Mesothelial cell of epicardium (in vitro differentiated cells): ENCODE measurements at regions not wholly inside any gene's neighbourhood (a gene's known extent, or its start where the extent isn't known, plus 50 kb on each side); places are given as distances from the start of the nearest gene placed in this dataset.

Experiments
- DNase-seq, 2 experiments: peaks; one replicate each; pipeline ENCODE4 v3.0.0; 2021; ENCODE audit warnings: low spot score in 2 of 2; ENCODE audit not compliant: unreplicated experiment in 2 of 2
- H3K27ac Mint-ChIP-seq: 2 replicates; pipeline ENCODE4 v1.8.0; 2021; ENCODE audit warnings: mixed read lengths
- H3K27me3 Mint-ChIP-seq: 2 replicates; pipeline ENCODE4 v1.8.0; 2021; ENCODE audit warnings: low read depth, mixed read lengths
- H3K36me3 Mint-ChIP-seq: 2 replicates; pipeline ENCODE4 v1.8.0; 2021; ENCODE audit warnings: mixed read lengths
- H3K4me1 Mint-ChIP-seq: 2 replicates; pipeline ENCODE4 v1.8.0; 2021; ENCODE audit warnings: mixed read lengths
- H3K4me3 Mint-ChIP-seq: 2 replicates; pipeline ENCODE4 v1.8.0; 2021; ENCODE audit warnings: mild to moderate bottlenecking, moderate library complexity, mixed read lengths
- H3K9me3 Mint-ChIP-seq: 2 replicates; pipeline ENCODE4 v1.8.0; 2021; ENCODE audit warnings: mixed read lengths
- TF ChIP-seq, protein P1 (sequence below): fragments of 200-600 bp; sonication (generic); IDR thresholded peaks from one replicate; pipeline ENCODE4 v1.5.0; 2021; ENCODE audit warnings: antibody characterized with exemption; ENCODE audit not compliant: unreplicated experiment

DNA sequence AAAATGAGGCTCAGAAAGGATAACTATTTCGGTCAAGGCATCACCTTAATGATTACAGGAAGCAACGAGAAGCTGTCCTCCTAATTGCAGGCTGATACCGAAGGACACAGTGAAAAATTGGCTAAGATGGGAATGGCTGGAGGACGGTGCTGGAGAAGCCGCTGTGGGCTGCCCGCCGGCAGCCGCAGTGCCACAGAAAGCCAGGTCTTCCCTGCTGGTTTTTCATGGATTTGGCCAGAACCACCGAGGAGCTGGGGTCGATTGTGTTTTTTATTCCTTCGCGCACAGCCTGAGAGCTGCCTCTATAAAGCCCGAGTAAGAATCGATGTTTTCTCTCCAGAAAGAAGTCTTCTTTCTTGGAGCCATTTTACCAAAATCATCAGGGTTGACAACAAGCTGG is 1484.2 kb downstream of the BRD1 start:
- Mint-ChIP-seq H3K27ac (no peak overlapping the region), H3K4me1 (peaks cover 5% of the 10 kb centered on the region), H3K9me3 (no peaks in the 10 kb centered on the region), H3K4me3 (no peak overlapping the region), H3K36me3 (no peaks in the 10 kb centered on the region), H3K27me3 (peaks cover 52% of the 10 kb centered on the region)
- DNase-seq, result no peak
- TF ChIP-seq, protein P1, sequence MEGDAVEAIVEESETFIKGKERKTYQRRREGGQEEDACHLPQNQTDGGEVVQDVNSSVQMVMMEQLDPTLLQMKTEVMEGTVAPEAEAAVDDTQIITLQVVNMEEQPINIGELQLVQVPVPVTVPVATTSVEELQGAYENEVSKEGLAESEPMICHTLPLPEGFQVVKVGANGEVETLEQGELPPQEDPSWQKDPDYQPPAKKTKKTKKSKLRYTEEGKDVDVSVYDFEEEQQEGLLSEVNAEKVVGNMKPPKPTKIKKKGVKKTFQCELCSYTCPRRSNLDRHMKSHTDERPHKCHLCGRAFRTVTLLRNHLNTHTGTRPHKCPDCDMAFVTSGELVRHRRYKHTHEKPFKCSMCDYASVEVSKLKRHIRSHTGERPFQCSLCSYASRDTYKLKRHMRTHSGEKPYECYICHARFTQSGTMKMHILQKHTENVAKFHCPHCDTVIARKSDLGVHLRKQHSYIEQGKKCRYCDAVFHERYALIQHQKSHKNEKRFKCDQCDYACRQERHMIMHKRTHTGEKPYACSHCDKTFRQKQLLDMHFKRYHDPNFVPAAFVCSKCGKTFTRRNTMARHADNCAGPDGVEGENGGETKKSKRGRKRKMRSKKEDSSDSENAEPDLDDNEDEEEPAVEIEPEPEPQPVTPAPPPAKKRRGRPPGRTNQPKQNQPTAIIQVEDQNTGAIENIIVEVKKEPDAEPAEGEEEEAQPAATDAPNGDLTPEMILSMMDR, result no peak

DNA sequence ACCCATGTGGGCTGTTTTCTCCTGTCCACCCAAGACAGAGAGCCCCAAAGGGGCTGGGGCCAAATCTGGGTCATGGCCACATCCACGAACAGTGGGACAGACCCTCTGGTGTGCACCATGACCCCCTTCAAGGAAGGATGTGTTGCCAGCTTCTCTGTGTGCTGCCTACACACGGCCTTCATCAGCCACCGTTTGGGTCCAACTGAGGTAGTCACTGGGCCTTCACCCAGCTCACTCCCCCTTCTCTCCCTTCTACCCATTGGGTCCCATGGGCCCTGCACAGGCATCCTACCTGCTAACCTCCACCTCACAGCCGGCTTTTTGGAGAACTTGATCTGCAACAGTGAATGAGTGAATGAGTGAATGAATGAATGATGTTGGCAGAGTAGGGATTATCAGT is 1484.9 kb downstream of the BRD1 start:
- Mint-ChIP-seq H3K4me1 (peaks cover 5% of the 10 kb centered on the region), H3K9me3 (no peaks in the 10 kb centered on the region), H3K27ac (no peak overlapping the region), H3K27me3 (peaks cover 52% of the 10 kb centered on the region), H3K4me3 (no peak overlapping the region), H3K36me3 (no peaks in the 10 kb centered on the region)
- TF ChIP-seq, protein P1, result no peak
- DNase-seq, result no peak

DNA sequence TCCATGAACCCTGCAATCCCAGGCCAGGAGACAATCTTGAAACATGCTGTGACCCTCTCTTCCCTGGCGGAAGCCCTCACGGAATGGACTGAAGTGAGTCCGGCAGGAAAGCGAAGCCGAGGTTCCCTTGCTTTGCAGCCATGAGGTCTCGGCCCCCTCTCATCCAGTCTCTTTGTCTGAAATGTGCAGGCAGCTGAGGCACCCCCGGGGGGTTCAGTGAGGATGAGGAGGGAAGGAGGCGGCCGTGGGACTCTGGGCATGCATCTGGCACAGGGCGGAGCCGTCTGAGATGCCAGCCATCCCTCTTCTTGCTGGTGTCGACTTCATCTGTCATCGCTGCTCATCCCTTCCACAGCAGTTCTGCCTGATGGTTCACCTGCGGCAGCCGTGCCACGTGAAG is 1485.7 kb downstream of the BRD1 start:
- Mint-ChIP-seq H3K27ac (no peak overlapping the region), H3K27me3 (peaks cover 48% of the 10 kb centered on the region), H3K4me1 (peaks cover 5% of the 10 kb centered on the region), H3K9me3 (no peaks in the 10 kb centered on the region), H3K36me3 (no peaks in the 10 kb centered on the region), H3K4me3 (no peak overlapping the region)
- DNase-seq, result no peak
- TF ChIP-seq, protein P1, result no peak

DNA sequence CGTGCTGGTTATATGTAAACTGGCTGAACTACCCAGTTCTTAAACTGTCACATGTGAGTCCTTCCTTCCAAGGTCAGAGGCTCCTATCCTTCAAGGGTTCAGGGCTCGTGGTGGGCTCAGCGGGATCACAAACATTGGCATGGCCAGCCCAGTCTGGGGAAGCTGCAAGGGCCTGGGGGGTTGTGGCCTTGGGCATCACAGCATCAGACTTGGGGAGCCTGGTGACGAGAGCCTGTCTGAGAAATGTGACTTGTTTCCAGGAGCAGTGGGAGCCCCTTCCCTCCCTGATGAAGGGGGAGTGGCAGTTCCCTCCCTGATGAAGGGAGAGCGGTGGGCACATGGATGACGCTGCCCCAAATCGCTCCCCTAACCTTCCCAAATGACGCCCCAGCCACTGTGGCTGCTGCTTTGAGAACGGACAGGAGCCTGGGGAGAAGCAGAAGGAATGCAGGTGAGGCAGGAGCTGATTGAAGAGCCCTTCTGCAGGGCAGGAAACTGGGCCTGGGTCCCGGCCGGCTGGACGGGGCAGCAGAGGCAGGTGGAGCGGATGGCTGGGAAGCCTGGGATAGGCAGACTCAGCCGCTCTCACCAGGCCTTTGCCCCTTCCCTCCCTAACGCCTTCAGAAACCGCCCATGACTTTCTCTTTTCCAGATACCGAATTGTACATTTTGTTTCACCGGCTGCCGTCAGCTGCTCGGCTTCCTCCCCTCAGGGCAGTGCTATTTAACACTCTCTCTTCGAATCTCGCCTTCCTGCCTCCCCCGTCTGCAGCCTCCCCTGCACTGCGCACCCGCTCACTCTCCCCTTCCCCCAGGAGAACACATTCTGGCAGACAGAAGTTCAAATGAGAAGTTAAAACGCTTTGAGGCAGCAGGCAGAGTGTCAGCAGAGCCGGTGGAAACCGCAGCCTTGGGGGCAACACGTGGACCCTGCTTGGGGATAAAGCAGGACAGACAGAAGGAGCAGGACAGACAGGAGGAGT is 1486.7 kb downstream of the BRD1 start:
- Mint-ChIP-seq H3K9me3 (no peaks in the 10 kb centered on the region), H3K27ac (no peak overlapping the region), H3K27me3 (peaks cover 48% of the 10 kb centered on the region), H3K4me1 (peaks cover 5% of the 10 kb centered on the region), H3K36me3 (no peaks in the 10 kb centered on the region), H3K4me3 (no peak overlapping the region)
- TF ChIP-seq, protein P1, result no peak
- no peak for DNase-seq

DNA sequence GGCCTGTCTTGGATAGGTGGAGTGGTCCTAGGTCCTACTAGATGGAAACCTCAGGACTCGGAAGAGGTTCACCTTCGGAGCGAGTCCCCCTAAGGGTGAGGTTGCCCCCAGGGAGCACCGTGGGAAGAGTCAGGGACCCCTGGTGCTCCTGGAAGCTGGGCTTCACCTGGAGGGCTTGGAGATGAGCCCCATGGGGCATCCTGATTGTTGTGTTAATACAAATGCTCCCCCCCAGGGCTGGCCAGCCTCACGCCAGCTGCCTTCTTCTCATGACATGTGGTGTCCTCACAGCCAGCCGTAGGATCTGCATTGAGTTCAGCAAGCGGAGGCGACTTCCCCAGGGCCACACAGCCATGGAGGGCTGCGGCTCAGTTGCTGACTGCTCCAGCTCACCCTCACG is 1487.5 kb downstream of the BRD1 start:
- Mint-ChIP-seq H3K4me3 (no peak overlapping the region), H3K27ac (no peak overlapping the region), H3K27me3 (peaks cover 48% of the 10 kb centered on the region), H3K36me3 (no peaks in the 10 kb centered on the region), H3K9me3 (no peaks in the 10 kb centered on the region), H3K4me1 (peaks cover 5% of the 10 kb centered on the region)
- DNase-seq, result no peak
- TF ChIP-seq, protein P1, result no peak
